HepG2 (cell line): ENCODE measurements at regions not wholly inside any gene's neighbourhood (a gene's known extent, or its start where the extent isn't known, plus 50 kb on each side); places are given as distances from the start of the nearest gene placed in this dataset.
"Not testable (repeated sequence)": the region's sequence is repeated elsewhere in the genome, so short reads cannot be mapped to it uniquely, and the experiment has no call there.

Experiments used
- ATAC-seq: fragments of 200-7000 bp; cut with Tn5 transposase; 3 replicates; pipeline ENCODE4 v1.9.1; 2020; ENCODE audit warnings: mild to moderate bottlenecking, moderate library complexity
- BruUV-seq: library from RNA; stranded (reverse); fragments of 400-500 nt; replicated peaks from 2 replicates; lab custom pipeline; 2021; lab: Mats Ljungman, UMichigan
- CTCF ChIA-PET: fragments of 300-600 bp; formaldehyde crosslinking; extraction: SDS; loops from one replicate; lab custom pipeline; 2021; ENCODE audit warnings: low total read pairs, inconsistent platforms, low intra/inter-chr PET ratio; lab: Yijun Ruan, JAX
- POLR2A ChIA-PET: fragments of 350-600 bp; sonication (Branson Sonifier 250); formaldehyde crosslinking; loops from one replicate; lab custom pipeline; 2020; ENCODE audit warnings: antibody characterized with exemption, inconsistent platforms; lab: Yijun Ruan, JAX
- DNase-seq: peaks from one replicate; pipeline ENCODE4 v3.0.0-alpha.2; 2015; ENCODE audit warnings: low spot score
- FAIRE-seq: peaks from 3 replicates; lab custom pipeline; 2011; peaks lifted over from hg19 to GRCh38; lab: Jason Lieb, UNC
- H2AFZ ChIP-seq: one replicate; pipeline ENCODE4 v1.6.1; 2011; ENCODE audit warnings: low read length, inconsistent platforms
- H3K27ac ChIP-seq: fragments of 300-600 bp; 3 replicates; pipeline ENCODE4 v1.8.0; 2011; ENCODE audit warnings: mixed run types, mild to moderate bottlenecking, mixed read lengths, low read length, inconsistent platforms; ENCODE audit not compliant: insufficient read depth; ENCODE audit errors: extremely low read length
- H3K27me3 ChIP-seq, 2 experiments: fragments of 200-600 bp in 1 of 2; 2 replicates in 1 of 2; 3 replicates in 1 of 2; pipeline versions ENCODE4 v1.6.0 to v1.8.0; 2011; ENCODE audit warnings: low read length in 2 of 2, mild to moderate bottlenecking in 2 of 2, moderate library complexity in 2 of 2, inconsistent platforms in 1 of 2; ENCODE audit not compliant: insufficient read depth in 2 of 2, control insufficient read depth in 1 of 2
- H3K36me3 ChIP-seq, 2 experiments: fragments of 200-600 bp in 1 of 2; replicated peaks in 1 of 2; 2 replicates in 1 of 2; 3 replicates in 1 of 2; pipeline versions ENCODE4 v1.5.1 to v1.8.0; 2011; ENCODE audit warnings: low read length in 2 of 2, inconsistent platforms in 1 of 2; ENCODE audit not compliant: insufficient read depth in 2 of 2, control insufficient read depth in 1 of 2
- H3K4me1 ChIP-seq: 2 replicates; pipeline ENCODE4 v1.5.1; 2012; ENCODE audit warnings: low read length, inconsistent platforms; ENCODE audit not compliant: insufficient read depth
- H3K4me2 ChIP-seq: 2 replicates; pipeline ENCODE4 v1.6.0; 2011; ENCODE audit warnings: low read depth, low read length, inconsistent platforms
- H3K4me3 ChIP-seq, 3 experiments: fragments of 200-600 bp in 1 of 3; sonication (generic), shearing (Covaris generic) in 1 of 3; replicated peaks in 1 of 3; 2 replicates each; pipeline ENCODE4 v1.5.1; 2011 to 2016; ENCODE audit warnings: low read length in 3 of 3, inconsistent platforms in 2 of 3, low read depth in 2 of 3, mild to moderate bottlenecking in 2 of 3, control low read depth in 1 of 3, mixed read lengths in 1 of 3; ENCODE audit not compliant: insufficient read depth in 1 of 3
- H3K79me2 ChIP-seq: one replicate; pipeline ENCODE4 v1.6.1; 2011; ENCODE audit warnings: low read length, inconsistent platforms; ENCODE audit not compliant: insufficient read depth
- H3K9ac ChIP-seq: 2 replicates; pipeline ENCODE4 v1.6.0; 2011; ENCODE audit warnings: mild to moderate bottlenecking, low read depth, low read length, inconsistent platforms; ENCODE audit not compliant: insufficient read depth
- H3K9me3 ChIP-seq: 2 replicates; pipeline ENCODE4 v1.5.1; 2012; ENCODE audit warnings: mild to moderate bottlenecking, low read length
- H4K20me1 ChIP-seq: 2 replicates; pipeline ENCODE4 v1.6.0; 2011; ENCODE audit warnings: inconsistent platforms, mild to moderate bottlenecking, low read length, moderate library complexity; ENCODE audit not compliant: insufficient read depth
- CREB1 ChIP-seq, 2 experiments: fragments of 450-650 bp in 1 of 2; IDR thresholded peaks; 2 replicates each; pipeline ENCODE4 v1.6.1; 2016 to 2017; ENCODE audit warnings: control low read depth in 1 of 2, mild to moderate bottlenecking in 1 of 2, missing compliant biosample characterization in 1 of 2, missing genetic modification characterization in 1 of 2
- CTCF ChIP-seq: sonication (generic); formaldehyde crosslinking; IDR thresholded peaks from 2 replicates; pipeline ENCODE4 v1.5.0; 2020; ENCODE audit warnings: mild to moderate bottlenecking, missing genetic modification reagents, moderate library complexity
- HNRNPK ChIP-seq: fragments of 200-400 bp; formaldehyde crosslinking; IDR thresholded peaks from 2 replicates; pipeline ENCODE4 v1.6.1; 2018; ENCODE audit warnings: low read length, low read depth, moderate library complexity, mild to moderate bottlenecking; ENCODE audit not compliant: poor library complexity, severe bottlenecking
- JARID2 ChIP-seq: sonication (generic); formaldehyde crosslinking; IDR thresholded peaks from 2 replicates; pipeline ENCODE4 v1.8.1; 2023; ENCODE audit warnings: missing genetic modification reagents, inconsistent platforms; ENCODE audit not compliant: insufficient replicate concordance
- RBM39 ChIP-seq: fragments of 200-400 bp; formaldehyde crosslinking; IDR thresholded peaks from one replicate; pipeline ENCODE4 v1.6.1; 2018; ENCODE audit warnings: antibody characterized with exemption, mild to moderate bottlenecking, low read depth, low read length; ENCODE audit not compliant: poor library complexity, severe bottlenecking
- REXO4 ChIP-seq: sonication (generic); formaldehyde crosslinking; IDR thresholded peaks from 2 replicates; pipeline ENCODE4 v1.8.0; 2022; ENCODE audit warnings: missing genetic modification reagents, mild to moderate bottlenecking, borderline replicate concordance
- ZNF256 ChIP-seq: sonication (generic); formaldehyde crosslinking; conservative IDR thresholded peaks from 2 replicates; pipeline ENCODE4 v1.4.0; 2020; ENCODE audit warnings: missing genetic modification reagents
- ZNF572 ChIP-seq: sonication (generic); formaldehyde crosslinking; IDR thresholded peaks from 2 replicates; pipeline ENCODE4 v1.5.1; 2020; ENCODE audit warnings: mild to moderate bottlenecking, missing genetic modification reagents
- WGBS: methylation state at CpG from one replicate; pipeline ENCODE4 v1.1.6; 2017; ENCODE audit warnings: low lambda C conversion rate; 5-methylcytosine and 5-hydroxymethylcytosine counted together
- in situ Hi-C: cut with HindIII; loops from 2 replicates; pipeline ENCODE4 v1.10.0; 2017; ENCODE audit warnings: low pct_unique_long_range_greater_than_20kb; ENCODE audit not compliant: extremely low pct_ligation_motif_present
- intact Hi-C: fragments of 100-400 bp; cut with micrococcal nuclease; formaldehyde crosslinking; loops from one replicate; pipeline ENCODE4 v1.10.0; 2022; ENCODE audit not compliant: unreplicated experiment
- TF ChIP-seq, protein P1 (sequence below): sonication (generic); formaldehyde crosslinking; IDR thresholded peaks from 2 replicates; pipeline ENCODE4 v1.4.0; 2020; ENCODE audit warnings: missing genetic modification reagents
- TF ChIP-seq, protein P2 (sequence below): sonication (generic); formaldehyde crosslinking; IDR thresholded peaks from 2 replicates; pipeline ENCODE4 v1.4.0; 2020; ENCODE audit warnings: low read depth, mild to moderate bottlenecking, missing genetic modification reagents

DNA sequence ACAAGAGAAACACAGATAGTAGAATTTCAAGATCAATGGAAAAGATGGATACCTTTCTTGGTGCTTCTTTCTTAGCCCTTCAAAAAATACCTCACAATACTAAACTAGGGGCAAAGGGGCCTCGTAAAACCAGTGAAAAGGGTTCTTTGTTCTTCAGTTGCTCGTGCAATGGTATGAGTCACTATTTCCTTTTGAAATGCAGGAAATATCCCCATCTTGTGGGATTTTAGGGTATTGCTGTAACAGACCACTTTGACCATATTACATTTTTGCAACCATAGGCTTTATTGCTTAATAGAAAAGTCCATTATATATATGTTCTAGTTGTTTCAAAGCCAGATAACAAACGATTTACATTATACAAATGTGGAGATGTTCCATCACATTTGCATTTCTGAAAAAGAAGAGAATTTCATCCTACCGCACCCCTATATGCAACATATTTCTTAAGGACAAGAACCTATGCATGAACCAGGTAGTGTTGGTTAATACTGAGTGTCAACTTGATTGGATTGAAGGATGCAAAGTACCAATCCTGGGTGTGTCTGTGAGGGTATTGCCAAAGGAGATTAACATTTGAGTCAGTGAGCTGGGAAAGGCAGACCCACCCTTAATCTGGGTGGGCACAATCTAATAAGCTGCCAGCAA is 88.6 kb upstream of the PKN2 start (continued):
- TF ChIP-seq, protein P1, sequence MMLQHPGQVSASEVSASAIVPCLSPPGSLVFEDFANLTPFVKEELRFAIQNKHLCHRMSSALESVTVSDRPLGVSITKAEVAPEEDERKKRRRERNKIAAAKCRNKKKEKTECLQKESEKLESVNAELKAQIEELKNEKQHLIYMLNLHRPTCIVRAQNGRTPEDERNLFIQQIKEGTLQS = peak; percentile 80; the same call in 1 of the 2 replicates
- TF ChIP-seq CREB1 (IDR thresholded peaks at IDR 0.05) = no peak
- TF ChIP-seq CREB1 (CRISPR knock-in tag; IDR thresholded peaks at IDR 0.05) = peak; percentile 32; the same call in 1 of the 2 replicates
- no peak for TF ChIP-seq JARID2

DNA sequence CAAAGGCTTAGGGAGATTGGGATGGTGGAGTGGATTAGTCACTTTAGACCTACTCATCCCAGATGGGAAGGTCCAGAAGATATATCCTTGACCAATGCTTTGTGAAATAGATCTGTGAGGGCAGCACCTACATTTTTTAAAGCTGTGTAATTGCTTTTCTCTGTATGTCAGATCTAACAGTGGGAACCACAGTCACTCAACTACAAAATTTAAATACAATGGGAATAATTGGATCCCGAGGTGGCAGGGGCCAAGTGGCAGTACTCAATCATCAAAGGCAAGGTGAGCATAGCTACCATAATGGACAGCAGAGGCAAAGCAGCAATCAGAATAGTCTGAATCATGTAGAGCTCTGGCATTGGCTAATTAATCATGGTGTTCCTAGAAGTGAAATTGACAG is 86.1 kb upstream of the PKN2 start:
- H3K79me2 ChIP-seq, H3K4me2 ChIP-seq, POLR2A ChIA-PET, CTCF ChIA-PET, BruUV-seq, H3K4me1 ChIP-seq, DNase-seq, H2AFZ ChIP-seq, in situ Hi-C loops, H4K20me1 ChIP-seq, ATAC-seq, H3K4me3 ChIP-seq, H3K36me3 ChIP-seq, H3K9ac ChIP-seq, H3K27ac ChIP-seq, H3K27me3 ChIP-seq, FAIRE-seq, H3K9me3 ChIP-seq: not testable (repeated sequence)
- 0% methylated on average over 1 of the region's 1 CpG for WGBS
- intact Hi-C loops = loop anchor here (5.0 kb wide), 1 partner anchor 1466 kb away; no protein-coding TSS in a partner anchor

GRCh38 chr1:88608139-88608943 is 75.7 kb upstream of the PKN2 start:
- ATAC-seq = peak; percentile 68
- WGBS = 8% methylated on average over 11 of the region's 11 CpGs
- DNase-seq = peak; percentile 22
- Histone ChIP-seq H4K20me1 (no peaks in the 10 kb centered on the region), H3K27ac (no peak overlapping the region), H3K27me3 (0 out of 5 replicates have a peak, but pooled peaks cover 0 to 3% of the 10 kb centered on the region in 2 experiments), H2AFZ (no peak overlapping the region), H3K4me2 (no peak overlapping the region), H3K4me3 (no peak overlapping the region), H3K4me1 (0 out of 2 replicates have a peak, but pooled peaks cover 6% of the 10 kb centered on the region), H3K79me2 (no peaks in the 10 kb centered on the region), H3K9me3 (no peaks in the 10 kb centered on the region), H3K9ac (no peak overlapping the region), H3K36me3 (no peaks in the 10 kb centered on the region)
- in situ Hi-C loops (no loop called here), intact Hi-C loops (no loop called here)
- ChIA-PET POLR2A (no interaction called here), CTCF (interaction anchor here (1.3 kb wide), 1 partner anchor 269 kb away, joined by 3 read pairs; no protein-coding TSS in a partner anchor)
- no TSS peak for BruUV-seq
- peak; percentile 44 for FAIRE-seq
- TF ChIP-seq REXO4 (no peak), CTCF (CRISPR knock-in tag) (peak; percentile 64), ZNF256 (CRISPR knock-in tag) (no peak), HNRNPK (no peak), ZNF572 (CRISPR knock-in tag) (no peak), RBM39 (no peak)
- TF ChIP-seq, protein P2, sequence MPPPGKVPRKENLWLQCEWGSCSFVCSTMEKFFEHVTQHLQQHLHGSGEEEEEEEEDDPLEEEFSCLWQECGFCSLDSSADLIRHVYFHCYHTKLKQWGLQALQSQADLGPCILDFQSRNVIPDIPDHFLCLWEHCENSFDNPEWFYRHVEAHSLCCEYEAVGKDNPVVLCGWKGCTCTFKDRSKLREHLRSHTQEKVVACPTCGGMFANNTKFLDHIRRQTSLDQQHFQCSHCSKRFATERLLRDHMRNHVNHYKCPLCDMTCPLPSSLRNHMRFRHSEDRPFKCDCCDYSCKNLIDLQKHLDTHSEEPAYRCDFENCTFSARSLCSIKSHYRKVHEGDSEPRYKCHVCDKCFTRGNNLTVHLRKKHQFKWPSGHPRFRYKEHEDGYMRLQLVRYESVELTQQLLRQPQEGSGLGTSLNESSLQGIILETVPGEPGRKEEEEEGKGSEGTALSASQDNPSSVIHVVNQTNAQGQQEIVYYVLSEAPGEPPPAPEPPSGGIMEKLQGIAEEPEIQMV (CRISPR knock-in tag) = no peak
